Ovary (tissue), 3 donors: ENCODE measurements at regions not wholly inside any gene's neighbourhood (a gene's known extent, or its start where the extent isn't known, plus 50 kb on each side); places are given as distances from the start of the nearest gene placed in this dataset.
"Not testable (repeated sequence)": the region's sequence is repeated elsewhere in the genome, so short reads cannot be mapped to it uniquely, and the experiment has no call there.

Source experiments
- CTCF ChIP-seq, 3 donors: fragments of 450-650 bp in 2 of 3; fragments of 200-600 bp in 1 of 3; IDR thresholded peaks; one replicate each; pipeline versions ENCODE4 v1.5.1 to v1.8.0; 2016 to 2022; ENCODE audit warnings: antibody characterized with exemption in 3 of 3, mild to moderate bottlenecking in 1 of 3
- POLR2A ChIP-seq: fragments of 450-650 bp; IDR thresholded peaks from one replicate; pipeline ENCODE4 v1.6.1; 2017; ENCODE audit warnings: antibody characterized with exemption, mild to moderate bottlenecking, moderate library complexity
- donor health status: DM: no; HTN: no; CAD: no.

- TF ChIP-seq CTCF (IDR thresholded peaks at IDR 0.05); POLR2A: not testable (repeated sequence)
Observed at GRCh38 chr9:62874745-62875599, 1685.1 kb downstream of the SPATA31A7 start.
